ENCODE measurements at regions not wholly inside any gene's neighbourhood (a gene's known extent, or its start where the extent isn't known, plus 50 kb on each side); places are given as distances from the start of the nearest gene placed in this dataset.

DNA sequence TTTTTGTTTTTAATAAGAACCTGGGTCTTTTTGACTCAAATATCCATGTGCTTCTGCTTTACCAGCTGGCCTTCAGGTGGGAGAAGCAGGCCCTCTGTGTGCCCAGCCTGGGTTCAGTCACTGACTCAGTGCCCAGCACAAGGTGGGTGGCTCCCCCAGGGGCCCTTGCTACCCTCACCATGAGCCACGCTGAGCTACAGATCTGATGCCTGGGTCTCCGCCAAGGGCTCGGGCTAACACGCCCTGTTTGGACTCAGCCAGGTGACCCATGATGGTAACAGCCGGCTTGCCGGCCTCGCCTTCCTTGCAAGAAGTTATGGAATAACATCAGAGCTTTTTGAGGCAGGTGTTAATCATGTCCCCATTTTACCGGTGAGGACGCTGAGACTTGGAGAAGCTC lies 109.5 kb upstream of the NLRP1 start:
- H3K27me3 ChIP-seq (ENCODE audit: insufficient read depth, low read length): peaks cover 2% of the 10 kb centered on the region
- Mint-ChIP-seq H3K27ac (ENCODE audit: unreplicated experiment) (no peak overlapping the region), H3K36me3 (ENCODE audit: low read depth, unreplicated experiment) (no peaks in the 10 kb centered on the region), H3K4me3 (ENCODE audit: unreplicated experiment) (no peak overlapping the region), H3K9me3 (ENCODE audit: unreplicated experiment) (peaks cover 12% of the 10 kb centered on the region), H3K27me3 (ENCODE audit: low read depth, unreplicated experiment) (peaks cover 35% of the 10 kb centered on the region), H3K4me1 (ENCODE audit: low read depth, unreplicated experiment) (no peaks in the 10 kb centered on the region)
- H3K4me3 ChIP-seq (ENCODE audit: insufficient read depth, low read depth, low read length): no peak overlapping the region
- H3K36me3 ChIP-seq (ENCODE audit: insufficient read depth, low read length): no peaks in the 10 kb centered on the region
- no peaks in the 10 kb centered on the region for H4K20me1 ChIP-seq (ENCODE audit: insufficient read depth, low read length)
- H3K4me2 ChIP-seq (ENCODE audit: low read length): no peak overlapping the region
- no peaks in the 10 kb centered on the region for H3K79me2 ChIP-seq (ENCODE audit: insufficient read depth, low read length)
- TF ChIP-seq, protein P1, sequence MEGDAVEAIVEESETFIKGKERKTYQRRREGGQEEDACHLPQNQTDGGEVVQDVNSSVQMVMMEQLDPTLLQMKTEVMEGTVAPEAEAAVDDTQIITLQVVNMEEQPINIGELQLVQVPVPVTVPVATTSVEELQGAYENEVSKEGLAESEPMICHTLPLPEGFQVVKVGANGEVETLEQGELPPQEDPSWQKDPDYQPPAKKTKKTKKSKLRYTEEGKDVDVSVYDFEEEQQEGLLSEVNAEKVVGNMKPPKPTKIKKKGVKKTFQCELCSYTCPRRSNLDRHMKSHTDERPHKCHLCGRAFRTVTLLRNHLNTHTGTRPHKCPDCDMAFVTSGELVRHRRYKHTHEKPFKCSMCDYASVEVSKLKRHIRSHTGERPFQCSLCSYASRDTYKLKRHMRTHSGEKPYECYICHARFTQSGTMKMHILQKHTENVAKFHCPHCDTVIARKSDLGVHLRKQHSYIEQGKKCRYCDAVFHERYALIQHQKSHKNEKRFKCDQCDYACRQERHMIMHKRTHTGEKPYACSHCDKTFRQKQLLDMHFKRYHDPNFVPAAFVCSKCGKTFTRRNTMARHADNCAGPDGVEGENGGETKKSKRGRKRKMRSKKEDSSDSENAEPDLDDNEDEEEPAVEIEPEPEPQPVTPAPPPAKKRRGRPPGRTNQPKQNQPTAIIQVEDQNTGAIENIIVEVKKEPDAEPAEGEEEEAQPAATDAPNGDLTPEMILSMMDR (IDR thresholded peaks at IDR 0.05; ENCODE audit: insufficient read depth, low read depth, low read length): no peak
- no peak for TF ChIP-seq EZH2 (IDR thresholded peaks at IDR 0.05; ENCODE audit: insufficient read depth, low read length)
- FAIRE-seq (no peak), DNase-seq (ENCODE audit: low read depth) (no peak)
- H3K9me3 ChIP-seq (ENCODE audit: insufficient read depth, low read depth, low read length): no peaks in the 10 kb centered on the region
- H3K4me1 ChIP-seq (ENCODE audit: insufficient read depth, low read length): no peaks in the 10 kb centered on the region
- H2AFZ ChIP-seq (ENCODE audit: low read depth, low read length): no peak overlapping the region
- H3K27ac ChIP-seq (ENCODE audit: low read depth, low read length): no peak overlapping the region
- no peak overlapping the region for H3K9ac ChIP-seq (ENCODE audit: low read length)

DNA sequence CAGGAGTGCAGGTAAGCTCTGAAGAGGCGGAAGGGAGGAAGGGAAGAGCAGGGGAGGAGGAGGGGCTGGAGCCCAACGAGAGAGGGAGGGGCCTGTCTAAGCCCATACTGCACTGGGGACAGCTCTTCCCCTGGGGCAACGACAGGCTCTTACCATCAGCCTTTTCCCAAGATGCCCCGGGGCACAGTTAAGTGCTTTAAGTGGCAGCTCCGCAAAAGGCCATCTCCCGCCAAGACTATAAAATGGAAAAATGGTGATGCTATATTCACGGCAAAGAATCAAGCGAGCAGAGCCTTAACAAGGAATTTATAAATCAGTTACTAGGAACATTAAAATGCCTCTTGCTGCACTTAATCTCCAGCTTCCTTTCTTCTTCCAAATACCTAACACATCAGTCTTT lies 110.2 kb upstream of the NLRP1 start:
- no peaks in the 10 kb centered on the region for H3K4me1 Mint-ChIP-seq (ENCODE audit: low read depth, unreplicated experiment)
- H3K4me1 ChIP-seq (ENCODE audit: insufficient read depth, low read length): no peaks in the 10 kb centered on the region
- H3K4me2 ChIP-seq (ENCODE audit: low read length): no peak overlapping the region
- H3K79me2 ChIP-seq (ENCODE audit: insufficient read depth, low read length): no peaks in the 10 kb centered on the region
- TF ChIP-seq EZH2 (IDR thresholded peaks at IDR 0.05; ENCODE audit: insufficient read depth, low read length): no peak
- TF ChIP-seq, protein P1 (IDR thresholded peaks at IDR 0.05; ENCODE audit: insufficient read depth, low read depth, low read length): no peak
- DNase-seq (ENCODE audit: low read depth) (no peak), FAIRE-seq (no peak)
- H3K27ac ChIP-seq (ENCODE audit: low read depth, low read length): no peak overlapping the region
- H3K36me3 Mint-ChIP-seq (ENCODE audit: low read depth, unreplicated experiment): no peaks in the 10 kb centered on the region
- H2AFZ ChIP-seq (ENCODE audit: low read depth, low read length): no peak overlapping the region
- H3K9ac ChIP-seq (ENCODE audit: low read length): no peak overlapping the region
- H3K27ac Mint-ChIP-seq (ENCODE audit: unreplicated experiment): no peak overlapping the region
- H3K27me3 ChIP-seq (ENCODE audit: insufficient read depth, low read length): peaks cover 2% of the 10 kb centered on the region
- peaks cover 37% of the 10 kb centered on the region for H3K27me3 Mint-ChIP-seq (ENCODE audit: low read depth, unreplicated experiment)
- H3K4me3 Mint-ChIP-seq (ENCODE audit: unreplicated experiment): no peak overlapping the region
- no peaks in the 10 kb centered on the region for H4K20me1 ChIP-seq (ENCODE audit: insufficient read depth, low read length)
- peaks cover 14% of the 10 kb centered on the region for H3K9me3 Mint-ChIP-seq (ENCODE audit: unreplicated experiment)
- H3K9me3 ChIP-seq (ENCODE audit: insufficient read depth, low read depth, low read length): no peaks in the 10 kb centered on the region
- H3K4me3 ChIP-seq (ENCODE audit: insufficient read depth, low read depth, low read length): no peak overlapping the region
- H3K36me3 ChIP-seq (ENCODE audit: insufficient read depth, low read length): no peaks in the 10 kb centered on the region

DNA sequence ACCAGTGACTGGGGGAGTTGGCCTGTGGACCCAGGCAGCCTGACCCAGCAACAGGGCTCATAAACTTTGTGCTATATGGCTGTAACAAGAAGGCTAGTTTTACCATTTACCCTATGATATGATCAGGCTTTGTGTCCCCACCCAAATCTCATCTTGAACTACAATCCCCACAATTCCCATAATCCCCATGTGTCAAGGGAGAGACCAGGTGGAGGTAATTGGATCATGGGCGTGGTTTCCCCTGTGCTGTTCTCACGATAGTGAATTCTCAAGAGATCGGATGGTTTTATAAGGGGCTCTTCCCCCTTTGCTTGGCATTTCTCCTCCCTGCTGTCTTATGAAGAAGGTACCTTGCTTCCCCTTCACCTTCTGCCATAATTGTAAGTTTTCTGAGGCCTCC lies 111.2 kb upstream of the NLRP1 start:
- H3K4me3 Mint-ChIP-seq (ENCODE audit: unreplicated experiment): no peak overlapping the region

More for the DNA sequence above, 111.2 kb upstream of the NLRP1 start:
- no peak overlapping the region for H3K4me2 ChIP-seq (ENCODE audit: low read length)
- no peaks in the 10 kb centered on the region for H3K4me1 ChIP-seq (ENCODE audit: insufficient read depth, low read length)
- Mint-ChIP-seq H3K36me3 (ENCODE audit: low read depth, unreplicated experiment) (no peaks in the 10 kb centered on the region), H3K27me3 (ENCODE audit: low read depth, unreplicated experiment) (peaks cover 37% of the 10 kb centered on the region), H3K4me1 (ENCODE audit: low read depth, unreplicated experiment) (no peaks in the 10 kb centered on the region), H3K27ac (ENCODE audit: unreplicated experiment) (no peak overlapping the region), H3K9me3 (ENCODE audit: unreplicated experiment) (peaks cover 13% of the 10 kb centered on the region)
- DNase-seq (ENCODE audit: low read depth) (no peak), FAIRE-seq (no peak)
- no peaks in the 10 kb centered on the region for H4K20me1 ChIP-seq (ENCODE audit: insufficient read depth, low read length)
- H3K9me3 ChIP-seq (ENCODE audit: insufficient read depth, low read depth, low read length): no peaks in the 10 kb centered on the region
- no peak overlapping the region for H3K4me3 ChIP-seq (ENCODE audit: insufficient read depth, low read depth, low read length)
- H3K79me2 ChIP-seq (ENCODE audit: insufficient read depth, low read length): no peaks in the 10 kb centered on the region
- H3K27ac ChIP-seq (ENCODE audit: low read depth, low read length): no peak overlapping the region
- no peaks in the 10 kb centered on the region for H3K36me3 ChIP-seq (ENCODE audit: insufficient read depth, low read length)
- TF ChIP-seq, protein P1 (IDR thresholded peaks at IDR 0.05; ENCODE audit: insufficient read depth, low read depth, low read length): no peak
- TF ChIP-seq EZH2 (IDR thresholded peaks at IDR 0.05; ENCODE audit: insufficient read depth, low read length): no peak
- peaks cover 4% of the 10 kb centered on the region for H3K27me3 ChIP-seq (ENCODE audit: insufficient read depth, low read length)
- H3K9ac ChIP-seq (ENCODE audit: low read length): no peak overlapping the region
- no peak overlapping the region for H2AFZ ChIP-seq (ENCODE audit: low read depth, low read length)
